ENCODE measurements at regions not wholly inside any gene's neighbourhood (a gene's known extent, or its start where the extent isn't known, plus 50 kb on each side); places are given as distances from the start of the nearest gene placed in this dataset.

DNA sequence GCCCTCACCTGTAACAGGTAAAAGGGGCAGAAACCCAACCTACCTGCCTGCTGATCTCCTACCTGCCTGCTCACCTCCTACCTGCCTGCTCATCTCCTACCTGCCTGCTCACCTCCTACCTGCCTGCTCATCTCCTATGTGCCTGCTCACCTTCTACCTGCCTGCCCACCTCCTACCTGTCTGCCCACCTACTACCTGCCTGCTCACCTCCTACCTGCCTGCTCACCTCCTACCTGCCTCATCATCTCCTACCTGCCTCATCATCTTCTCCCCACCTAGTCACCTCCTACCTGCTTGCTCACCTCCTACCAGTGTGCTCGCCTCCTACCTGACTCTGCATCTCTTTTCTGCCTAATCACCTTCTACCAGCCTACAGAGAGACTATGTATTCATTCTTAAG, 452.9 kb downstream of the MATN1 start:
- TF ChIP-seq EZH2 (IDR thresholded peaks at IDR 0.05; ENCODE audit: insufficient read depth, low read length) = no peak
- TF ChIP-seq, protein P1, sequence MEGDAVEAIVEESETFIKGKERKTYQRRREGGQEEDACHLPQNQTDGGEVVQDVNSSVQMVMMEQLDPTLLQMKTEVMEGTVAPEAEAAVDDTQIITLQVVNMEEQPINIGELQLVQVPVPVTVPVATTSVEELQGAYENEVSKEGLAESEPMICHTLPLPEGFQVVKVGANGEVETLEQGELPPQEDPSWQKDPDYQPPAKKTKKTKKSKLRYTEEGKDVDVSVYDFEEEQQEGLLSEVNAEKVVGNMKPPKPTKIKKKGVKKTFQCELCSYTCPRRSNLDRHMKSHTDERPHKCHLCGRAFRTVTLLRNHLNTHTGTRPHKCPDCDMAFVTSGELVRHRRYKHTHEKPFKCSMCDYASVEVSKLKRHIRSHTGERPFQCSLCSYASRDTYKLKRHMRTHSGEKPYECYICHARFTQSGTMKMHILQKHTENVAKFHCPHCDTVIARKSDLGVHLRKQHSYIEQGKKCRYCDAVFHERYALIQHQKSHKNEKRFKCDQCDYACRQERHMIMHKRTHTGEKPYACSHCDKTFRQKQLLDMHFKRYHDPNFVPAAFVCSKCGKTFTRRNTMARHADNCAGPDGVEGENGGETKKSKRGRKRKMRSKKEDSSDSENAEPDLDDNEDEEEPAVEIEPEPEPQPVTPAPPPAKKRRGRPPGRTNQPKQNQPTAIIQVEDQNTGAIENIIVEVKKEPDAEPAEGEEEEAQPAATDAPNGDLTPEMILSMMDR (IDR thresholded peaks at IDR 0.05; ENCODE audit: insufficient read depth, low read depth, low read length) = no peak
